Activated naive CD8-positive, alpha-beta T cell treated with anti-CD3 and anti-CD28 coated beads for 36 hours (primary cell): ENCODE measurements at regions not wholly inside any gene's neighbourhood (a gene's known extent, or its start where the extent isn't known, plus 50 kb on each side); places are given as distances from the start of the nearest gene placed in this dataset.
"Not testable (repeated sequence)": the region's sequence is repeated elsewhere in the genome, so short reads cannot be mapped to it uniquely, and the experiment has no call there.

Experiments used
- DNase-seq: peaks from one replicate; pipeline ENCODE4 v3.0.0; 2021
- H3K27ac Mint-ChIP-seq: one replicate; pipeline ENCODE4 v1.8.0; 2022; ENCODE audit warnings: mild to moderate bottlenecking, moderate library complexity, mixed read lengths
- H3K27me3 Mint-ChIP-seq: one replicate; pipeline ENCODE4 v1.8.0; 2022; ENCODE audit warnings: mild to moderate bottlenecking, mixed read lengths
- H3K36me3 Mint-ChIP-seq: one replicate; pipeline ENCODE4 v1.8.0; 2021; ENCODE audit warnings: mild to moderate bottlenecking, mixed read lengths
- H3K4me1 Mint-ChIP-seq: one replicate; pipeline ENCODE4 v1.8.0; 2021; ENCODE audit warnings: mixed read lengths
- H3K4me3 Mint-ChIP-seq: one replicate; pipeline ENCODE4 v1.8.0; 2022; ENCODE audit warnings: mild to moderate bottlenecking, moderate library complexity, mixed read lengths
- H3K9me3 Mint-ChIP-seq: one replicate; pipeline ENCODE4 v1.8.0; 2022; ENCODE audit warnings: mixed read lengths

- no peak for DNase-seq
- no peak overlapping the region for H3K27ac Mint-ChIP-seq
- H3K36me3 Mint-ChIP-seq: no peaks in the 10 kb centered on the region
- H3K9me3 Mint-ChIP-seq: peaks cover 16% of the 10 kb centered on the region
- no peak overlapping the region for H3K4me3 Mint-ChIP-seq
- peaks cover 12% of the 10 kb centered on the region for H3K27me3 Mint-ChIP-seq
- H3K4me1 Mint-ChIP-seq: no peaks in the 10 kb centered on the region
Observed at GRCh38 chr4:77342170-77342810, 185.3 kb downstream of the CCNG2 start.

GRCh38 chr4:77344001-77344400, 187.0 kb downstream of the CCNG2 start:
- peaks cover 12% of the 10 kb centered on the region for H3K27me3 Mint-ChIP-seq
- no peaks in the 10 kb centered on the region for H3K4me1 Mint-ChIP-seq
- DNase-seq: no peak
- no peak overlapping the region for H3K4me3 Mint-ChIP-seq
- H3K9me3 Mint-ChIP-seq: peaks cover 16% of the 10 kb centered on the region
- H3K36me3 Mint-ChIP-seq: no peaks in the 10 kb centered on the region
- no peak overlapping the region for H3K27ac Mint-ChIP-seq

GRCh38 chr4:77344784-77345183, 187.8 kb downstream of the CCNG2 start:
- H3K4me3 Mint-ChIP-seq: no peak overlapping the region

GRCh38 chr4:77347351-77347966, 190.5 kb downstream of the CCNG2 start:
- Mint-ChIP-seq H3K4me3 (no peak overlapping the region), H3K4me1 (no peaks in the 10 kb centered on the region), H3K9me3 (peaks cover 4% of the 10 kb centered on the region), H3K27ac (no peak overlapping the region), H3K27me3 (peaks cover 5% of the 10 kb centered on the region), H3K36me3 (no peaks in the 10 kb centered on the region)
- DNase-seq: no peak

More at GRCh38 chr4:77344784-77345183, 187.8 kb downstream of the CCNG2 start:
- no peak overlapping the region for H3K27ac Mint-ChIP-seq
- H3K27me3 Mint-ChIP-seq: peaks cover 12% of the 10 kb centered on the region
- no peaks in the 10 kb centered on the region for H3K36me3 Mint-ChIP-seq
- H3K4me1 Mint-ChIP-seq: no peaks in the 10 kb centered on the region
- no peak for DNase-seq
- H3K9me3 Mint-ChIP-seq: peaks cover 16% of the 10 kb centered on the region

GRCh38 chr4:77348815-77349214, 191.8 kb downstream of the CCNG2 start:
- no peaks in the 10 kb centered on the region for H3K36me3 Mint-ChIP-seq
- H3K27me3 Mint-ChIP-seq: peaks cover 5% of the 10 kb centered on the region
- H3K27ac Mint-ChIP-seq: no peak overlapping the region
- H3K9me3 Mint-ChIP-seq: no peaks in the 10 kb centered on the region
- H3K4me1 Mint-ChIP-seq: no peaks in the 10 kb centered on the region
- no peak overlapping the region for H3K4me3 Mint-ChIP-seq
- DNase-seq: no peak

GRCh38 chr4:77349364-77349763, 192.4 kb downstream of the CCNG2 start:
- H3K36me3 Mint-ChIP-seq: no peaks in the 10 kb centered on the region
- DNase-seq: no peak
- H3K27ac Mint-ChIP-seq: no peak overlapping the region
- H3K9me3 Mint-ChIP-seq: no peaks in the 10 kb centered on the region
- no peak overlapping the region for H3K4me3 Mint-ChIP-seq
- peaks cover 5% of the 10 kb centered on the region for H3K27me3 Mint-ChIP-seq
- no peaks in the 10 kb centered on the region for H3K4me1 Mint-ChIP-seq

- DNase-seq: no peak
- Mint-ChIP-seq H3K36me3 (no peaks in the 10 kb centered on the region), H3K27ac (no peak overlapping the region), H3K4me1 (no peaks in the 10 kb centered on the region), H3K27me3 (peaks cover 5% of the 10 kb centered on the region), H3K9me3 (no peaks in the 10 kb centered on the region), H3K4me3 (no peak overlapping the region)
Observed at GRCh38 chr4:77349796-77350195, 192.8 kb downstream of the CCNG2 start.

GRCh38 chr4:77352192-77352591, 195.2 kb downstream of the CCNG2 start:
- Mint-ChIP-seq H3K36me3 (no peaks in the 10 kb centered on the region), H3K27ac (no peak overlapping the region), H3K4me3 (no peak overlapping the region), H3K9me3 (no peaks in the 10 kb centered on the region), H3K27me3 (no peaks in the 10 kb centered on the region), H3K4me1 (no peaks in the 10 kb centered on the region)
- DNase-seq: no peak

GRCh38 chr4:77353724-77354315, 196.8 kb downstream of the CCNG2 start:
- DNase-seq, H3K4me1 Mint-ChIP-seq, H3K27me3 Mint-ChIP-seq, H3K27ac Mint-ChIP-seq, H3K9me3 Mint-ChIP-seq, H3K4me3 Mint-ChIP-seq, H3K36me3 Mint-ChIP-seq: not testable (repeated sequence)

- Mint-ChIP-seq H3K4me3 (no peak overlapping the region), H3K27me3 (no peaks in the 10 kb centered on the region), H3K4me1 (no peaks in the 10 kb centered on the region), H3K27ac (no peak overlapping the region), H3K36me3 (no peaks in the 10 kb centered on the region), H3K9me3 (no peaks in the 10 kb centered on the region)
- DNase-seq: no peak
Observed at GRCh38 chr4:77354550-77354949, 197.5 kb downstream of the CCNG2 start.

- Mint-ChIP-seq H3K27me3 (no peaks in the 10 kb centered on the region), H3K27ac (no peak overlapping the region)
Observed at GRCh38 chr4:77355731-77356130, 198.7 kb downstream of the CCNG2 start.

GRCh38 chr4:77358315-77358928, 201.4 kb downstream of the CCNG2 start:
- Mint-ChIP-seq H3K27ac (no peak overlapping the region), H3K9me3 (no peaks in the 10 kb centered on the region), H3K4me3 (no peak overlapping the region), H3K27me3 (no peaks in the 10 kb centered on the region), H3K36me3 (no peaks in the 10 kb centered on the region), H3K4me1 (no peaks in the 10 kb centered on the region)
- no peak for DNase-seq

More at GRCh38 chr4:77355731-77356130, 198.7 kb downstream of the CCNG2 start:
- H3K9me3 Mint-ChIP-seq: no peaks in the 10 kb centered on the region
- no peak for DNase-seq
- H3K4me1 Mint-ChIP-seq: no peaks in the 10 kb centered on the region
- H3K4me3 Mint-ChIP-seq: no peak overlapping the region
- H3K36me3 Mint-ChIP-seq: no peaks in the 10 kb centered on the region

- Mint-ChIP-seq H3K4me1 (no peaks in the 10 kb centered on the region), H3K9me3 (no peaks in the 10 kb centered on the region), H3K4me3 (no peak overlapping the region), H3K27me3 (no peaks in the 10 kb centered on the region), H3K36me3 (no peaks in the 10 kb centered on the region), H3K27ac (no peak overlapping the region)
- no peak for DNase-seq
Observed at GRCh38 chr4:77360451-77360850, 203.4 kb downstream of the CCNG2 start.

GRCh38 chr4:77366876-77367275, 209.9 kb downstream of the CCNG2 start:
- H3K4me1 Mint-ChIP-seq, H3K4me3 Mint-ChIP-seq, H3K9me3 Mint-ChIP-seq, H3K27me3 Mint-ChIP-seq, H3K27ac Mint-ChIP-seq, DNase-seq, H3K36me3 Mint-ChIP-seq: not testable (repeated sequence)

- Mint-ChIP-seq H3K9me3 (no peaks in the 10 kb centered on the region), H3K27me3 (no peaks in the 10 kb centered on the region), H3K4me1 (no peaks in the 10 kb centered on the region), H3K36me3 (no peaks in the 10 kb centered on the region), H3K4me3 (no peak overlapping the region), H3K27ac (no peak overlapping the region)
- no peak for DNase-seq
Observed at GRCh38 chr4:77367638-77368037, 210.6 kb downstream of the CCNG2 start.
